HEK293T (cell line): ENCODE measurements at regions not wholly inside any gene's neighbourhood (a gene's known extent, or its start where the extent isn't known, plus 50 kb on each side); places are given as distances from the start of the nearest gene placed in this dataset.

ENCODE experiments used
- CTCF ChIA-PET: fragments of 350-600 bp; formaldehyde crosslinking; extraction: SDS; loops from one replicate; lab custom pipeline; 2021; ENCODE audit warnings: antibody characterized with exemption, inconsistent platforms; lab: Yijun Ruan, JAX
- POLR2A ChIA-PET: fragments of 350-600 bp; formaldehyde crosslinking; extraction: SDS; loops from one replicate; lab custom pipeline; 2020; ENCODE audit warnings: antibody characterized with exemption, inconsistent platforms; lab: Yijun Ruan, JAX
- DNase-seq: peaks from one replicate; pipeline ENCODE4 v3.0.0; 2012; ENCODE audit warnings: mixed read lengths; ENCODE audit errors: extremely low spot score
- ARNT ChIP-seq: fragments of 450-650 bp; IDR thresholded peaks from 2 replicates; pipeline ENCODE4 v1.6.1; 2017; ENCODE audit warnings: mild to moderate bottlenecking
- BHLHE40 ChIP-seq: fragments of 450-650 bp; IDR thresholded peaks from 2 replicates; pipeline ENCODE4 v1.6.1; 2016; ENCODE audit warnings: mild to moderate bottlenecking, moderate library complexity, borderline replicate concordance
- CTBP1 ChIP-seq: fragments of 450-650 bp; IDR thresholded peaks from 2 replicates; pipeline ENCODE4 v1.6.1; 2016; ENCODE audit warnings: borderline replicate concordance
- ELF4 ChIP-seq: fragments of 450-650 bp; IDR thresholded peaks from 2 replicates; pipeline ENCODE4 v1.6.1; 2017; ENCODE audit warnings: antibody characterized with exemption
- FOXA1 ChIP-seq: fragments of 450-650 bp; IDR thresholded peaks from 2 replicates; pipeline ENCODE4 v1.6.1; 2016; ENCODE audit warnings: mild to moderate bottlenecking
- FOXK2 ChIP-seq: fragments of 450-650 bp; IDR thresholded peaks from 2 replicates; pipeline ENCODE4 v1.6.1; 2016; ENCODE audit warnings: mild to moderate bottlenecking
- FOXM1 ChIP-seq: fragments of 450-650 bp; IDR thresholded peaks from 2 replicates; pipeline ENCODE4 v1.6.1; 2017; ENCODE audit warnings: mild to moderate bottlenecking, borderline replicate concordance
- HDGF ChIP-seq: fragments of 450-650 bp; IDR thresholded peaks from 2 replicates; pipeline ENCODE4 v1.6.1; 2017; ENCODE audit warnings: antibody characterized with exemption, borderline replicate concordance
- L3MBTL2 ChIP-seq: fragments of 450-650 bp; conservative IDR thresholded peaks from 2 replicates; pipeline ENCODE4 v1.6.1; 2016; ENCODE audit warnings: mild to moderate bottlenecking
- LEF1 ChIP-seq: fragments of 450-650 bp; IDR thresholded peaks from 2 replicates; pipeline ENCODE4 v1.6.1; 2017; ENCODE audit warnings: mild to moderate bottlenecking, borderline replicate concordance
- NFRKB ChIP-seq: fragments of 450-650 bp; IDR thresholded peaks from 2 replicates; pipeline ENCODE4 v1.6.1; 2016; ENCODE audit warnings: mild to moderate bottlenecking, moderate library complexity
- SP1 ChIP-seq: fragments of 450-650 bp; IDR thresholded peaks from 2 replicates; pipeline ENCODE4 v1.6.1; 2017
- SUZ12 ChIP-seq: fragments of 450-650 bp; IDR thresholded peaks from 2 replicates; pipeline ENCODE4 v1.6.1; 2016; ENCODE audit warnings: mild to moderate bottlenecking
- TARDBP ChIP-seq: fragments of 450-650 bp; IDR thresholded peaks from 2 replicates; pipeline ENCODE4 v1.6.1; 2016
- ZNF384 ChIP-seq: fragments of 450-650 bp; IDR thresholded peaks from 2 replicates; pipeline ENCODE4 v1.6.1; 2016
- TF ChIP-seq, protein P1 (sequence below): fragments of 450-650 bp; IDR thresholded peaks from 2 replicates; pipeline ENCODE4 v1.6.1; 2016

GRCh38 chr22:48336339-48337060 lies 1491.2 kb downstream of the BRD1 start:
- TF ChIP-seq CTBP1 (no peak), LEF1 (no peak), TARDBP (no peak)
- POLR2A ChIA-PET, result no interaction called here
- DNase-seq, result no peak
- CTCF ChIA-PET, result no interaction called here

DNA sequence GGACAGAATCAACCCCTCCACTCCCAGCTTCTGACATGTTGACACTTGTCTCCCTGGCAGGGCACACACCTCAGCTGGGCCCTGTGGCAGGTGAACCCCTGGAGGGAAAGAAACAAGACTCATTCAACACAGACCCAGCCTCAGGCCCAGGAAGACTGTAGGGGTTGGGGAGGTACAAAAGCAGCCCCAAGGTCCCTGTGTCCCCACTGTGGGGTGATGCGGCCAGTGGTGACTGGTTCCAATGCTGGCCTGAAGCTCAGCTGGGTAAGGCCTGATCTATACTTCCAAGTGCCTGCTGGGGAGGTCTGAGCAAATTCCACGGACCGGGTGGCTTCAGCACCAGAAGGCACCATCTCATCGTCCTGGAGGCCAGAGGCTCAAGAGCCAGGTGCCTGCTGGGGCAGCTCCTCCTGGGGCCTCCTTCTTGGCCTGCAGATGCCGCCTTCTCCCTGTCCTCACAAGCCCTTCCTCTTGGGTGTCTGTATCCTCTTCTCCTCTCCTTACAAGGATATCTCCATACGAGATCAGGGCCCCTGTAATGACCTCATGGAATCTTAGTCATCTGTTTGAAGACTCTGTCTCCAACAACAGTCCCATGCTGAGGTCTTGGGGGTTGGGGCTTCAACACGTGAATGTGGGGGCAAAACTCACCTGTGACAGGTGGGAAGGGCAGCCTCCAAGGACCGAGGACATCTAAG lies 1492.1 kb downstream of the BRD1 start:
- CTCF ChIA-PET, result no interaction called here
- no peak for DNase-seq
- POLR2A ChIA-PET, result no interaction called here
- TF ChIP-seq ZNF384 (no peak), FOXM1 (no peak), FOXA1 (no peak), L3MBTL2 (no peak), ELF4 (no peak), ARNT (no peak), CTBP1 (no peak), LEF1 (no peak), HDGF (no peak), NFRKB (no peak), TARDBP (no peak), BHLHE40 (no peak), FOXK2 (no peak), SP1 (no peak), SUZ12 (no peak)
- TF ChIP-seq, protein P1, sequence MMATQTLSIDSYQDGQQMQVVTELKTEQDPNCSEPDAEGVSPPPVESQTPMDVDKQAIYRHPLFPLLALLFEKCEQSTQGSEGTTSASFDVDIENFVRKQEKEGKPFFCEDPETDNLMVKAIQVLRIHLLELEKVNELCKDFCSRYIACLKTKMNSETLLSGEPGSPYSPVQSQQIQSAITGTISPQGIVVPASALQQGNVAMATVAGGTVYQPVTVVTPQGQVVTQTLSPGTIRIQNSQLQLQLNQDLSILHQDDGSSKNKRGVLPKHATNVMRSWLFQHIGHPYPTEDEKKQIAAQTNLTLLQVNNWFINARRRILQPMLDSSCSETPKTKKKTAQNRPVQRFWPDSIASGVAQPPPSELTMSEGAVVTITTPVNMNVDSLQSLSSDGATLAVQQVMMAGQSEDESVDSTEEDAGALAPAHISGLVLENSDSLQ, result no peak

- TF ChIP-seq HDGF, result no peak
- POLR2A ChIA-PET, result no interaction called here
- CTCF ChIA-PET, result no interaction called here
- DNase-seq, result no peak
Observed at GRCh38 chr22:48334971-48335370, 1492.7 kb downstream of the BRD1 start.

DNA sequence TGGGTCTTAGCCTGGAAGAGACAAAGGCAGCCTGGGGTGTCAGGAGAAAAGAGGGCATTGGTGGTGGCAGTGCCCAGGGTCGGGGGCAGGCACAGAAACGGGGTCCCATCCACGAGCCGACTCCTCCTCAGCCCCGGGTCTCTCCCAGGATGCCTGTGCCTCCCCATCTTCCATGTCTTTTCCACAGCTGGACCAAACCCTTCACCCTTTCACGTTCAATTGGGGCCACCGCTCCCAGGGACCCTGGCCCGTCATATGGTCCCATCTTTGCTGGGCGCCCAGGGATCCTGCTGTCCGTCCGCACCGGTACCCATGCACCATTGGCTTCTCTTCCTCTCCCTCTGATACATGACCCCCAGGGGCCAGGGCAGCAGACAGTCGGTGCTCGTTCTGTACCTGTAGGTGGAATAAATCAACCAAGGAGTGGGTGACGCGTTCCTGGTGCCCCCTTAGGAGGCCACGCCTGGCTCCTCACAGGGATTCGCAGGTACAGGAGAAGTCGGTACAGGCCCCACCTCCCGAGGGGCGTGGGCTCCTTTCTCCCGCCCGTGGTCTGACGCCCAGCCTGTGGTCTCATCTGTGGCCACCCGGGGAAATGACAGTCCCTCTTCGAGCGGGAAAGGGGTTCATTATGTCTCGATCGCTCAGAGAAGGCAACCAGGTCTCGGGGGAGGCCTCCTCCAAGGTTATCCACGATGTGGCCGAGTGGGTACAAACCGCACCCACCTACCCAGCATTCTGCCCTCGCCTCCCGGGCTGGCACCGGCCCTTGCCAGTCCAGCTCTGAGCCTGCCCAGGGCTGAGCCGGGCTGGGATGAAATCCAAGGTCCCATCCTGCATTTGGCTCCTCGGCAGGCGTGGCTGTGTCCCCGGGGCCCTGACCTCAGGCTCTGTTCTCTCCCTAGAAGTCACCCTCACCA lies 1493.6 kb downstream of the BRD1 start:
- ChIA-PET CTCF (no interaction called here), POLR2A (no interaction called here)
- TF ChIP-seq ARNT (no peak), SUZ12 (no peak), BHLHE40 (no peak), FOXK2 (no peak), FOXM1 (no peak), CTBP1 (no peak), ELF4 (no peak), FOXA1 (no peak), TARDBP (no peak), ZNF384 (no peak), SP1 (no peak), HDGF (no peak), L3MBTL2 (no peak)
- TF ChIP-seq, protein P1, result no peak
- no peak for DNase-seq

- no peak for DNase-seq
- POLR2A ChIA-PET, result no interaction called here
- CTCF ChIA-PET, result no interaction called here
- TF ChIP-seq HDGF, result no peak
- no peak for TF ChIP-seq ARNT
- TF ChIP-seq LEF1, result no peak
Observed at GRCh38 chr22:48333323-48333763, 1494.3 kb downstream of the BRD1 start.

GRCh38 chr22:48332438-48333322 lies 1495.0 kb downstream of the BRD1 start:
- ChIA-PET POLR2A (no interaction called here), CTCF (no interaction called here)
- TF ChIP-seq FOXA1 (no peak), LEF1 (no peak), BHLHE40 (no peak), ELF4 (no peak), CTBP1 (no peak), NFRKB (no peak), SUZ12 (no peak), SP1 (no peak), HDGF (no peak), TARDBP (no peak), FOXK2 (no peak)
- DNase-seq, result no peak
